DOHH2 (cell line): ENCODE measurements at regions not wholly inside any gene's neighbourhood (a gene's known extent, or its start where the extent isn't known, plus 50 kb on each side); places are given as distances from the start of the nearest gene placed in this dataset.

Experiments
- H3F3A ChIP-seq: fragments of 200-600 bp; sonication (generic), shearing (Covaris generic); 2 replicates; pipeline ENCODE4 v1.6.0; 2016; ENCODE audit warnings: antibody characterized with exemption, mild to moderate bottlenecking; ENCODE audit not compliant: control insufficient read depth, insufficient read depth
- H3K27ac ChIP-seq: fragments of 200-600 bp; sonication (generic); 2 replicates; pipeline ENCODE4 v1.5.1; 2014; ENCODE audit warnings: low read depth, mild to moderate bottlenecking, low read length, moderate library complexity
- H3K27me3 ChIP-seq: fragments of 200-600 bp; sonication (generic); 2 replicates; pipeline ENCODE4 v1.6.1; 2014; ENCODE audit warnings: mild to moderate bottlenecking, low read length, mixed read lengths; ENCODE audit not compliant: control insufficient read depth
- H3K36me3 ChIP-seq: fragments of 200-600 bp; sonication (generic); 2 replicates; pipeline ENCODE4 v1.6.1; 2014; ENCODE audit warnings: mild to moderate bottlenecking, low read length, moderate library complexity, mixed read lengths; ENCODE audit not compliant: control insufficient read depth
- H3K4me1 ChIP-seq: fragments of 200-600 bp; sonication (generic); 2 replicates; pipeline ENCODE4 v1.6.1; 2014; ENCODE audit warnings: mild to moderate bottlenecking, low read length, mixed read lengths; ENCODE audit not compliant: control insufficient read depth
- H3K4me2 ChIP-seq: fragments of 200-600 bp; sonication (generic); 2 replicates; pipeline ENCODE4 v1.6.0; 2014; ENCODE audit warnings: mild to moderate bottlenecking, low read length, moderate library complexity
- H3K4me3 ChIP-seq: fragments of 200-600 bp; sonication (generic); 2 replicates; pipeline ENCODE4 v1.5.1; 2014; ENCODE audit warnings: mild to moderate bottlenecking, low read length, mixed read lengths
- H3K79me2 ChIP-seq: fragments of 200-600 bp; sonication (generic); 2 replicates; pipeline ENCODE4 v1.6.1; 2014; ENCODE audit warnings: mild to moderate bottlenecking, low read length, mixed read lengths; ENCODE audit not compliant: control insufficient read depth
- H3K9me2 ChIP-seq: fragments of 200-600 bp; sonication (generic); replicated peaks from 2 replicates; pipeline ENCODE4 v1.6.1; 2014; ENCODE audit warnings: mild to moderate bottlenecking, low read length, mixed read lengths; ENCODE audit not compliant: control insufficient read depth
- H3K9me3 ChIP-seq: fragments of 200-600 bp; sonication (generic); 2 replicates; pipeline ENCODE4 v1.6.1; 2014; ENCODE audit warnings: antibody characterized with exemption, low read length, mixed read lengths; ENCODE audit not compliant: control insufficient read depth, insufficient read depth
- H4K20me1 ChIP-seq: fragments of 200-600 bp; sonication (generic); 2 replicates; pipeline ENCODE4 v1.6.0; 2014; ENCODE audit warnings: low read depth, mild to moderate bottlenecking, antibody characterized with exemption, low read length, moderate library complexity; ENCODE audit not compliant: control insufficient read depth, insufficient read depth
- CTCF ChIP-seq: fragments of 200-600 bp; sonication (generic); IDR thresholded peaks from one replicate; pipeline ENCODE4 v1.5.1; 2014; ENCODE audit warnings: antibody characterized with exemption, mild to moderate bottlenecking, low read depth, low read length; ENCODE audit not compliant: poor library complexity, severe bottlenecking
- EZH2phosphoT487 ChIP-seq: fragments of 200-600 bp; sonication (generic); IDR thresholded peaks from 2 replicates; pipeline ENCODE4 v1.6.1; 2017; ENCODE audit warnings: borderline replicate concordance, mild to moderate bottlenecking, antibody characterized with exemption, low read length, moderate library complexity, mixed read lengths

DNA sequence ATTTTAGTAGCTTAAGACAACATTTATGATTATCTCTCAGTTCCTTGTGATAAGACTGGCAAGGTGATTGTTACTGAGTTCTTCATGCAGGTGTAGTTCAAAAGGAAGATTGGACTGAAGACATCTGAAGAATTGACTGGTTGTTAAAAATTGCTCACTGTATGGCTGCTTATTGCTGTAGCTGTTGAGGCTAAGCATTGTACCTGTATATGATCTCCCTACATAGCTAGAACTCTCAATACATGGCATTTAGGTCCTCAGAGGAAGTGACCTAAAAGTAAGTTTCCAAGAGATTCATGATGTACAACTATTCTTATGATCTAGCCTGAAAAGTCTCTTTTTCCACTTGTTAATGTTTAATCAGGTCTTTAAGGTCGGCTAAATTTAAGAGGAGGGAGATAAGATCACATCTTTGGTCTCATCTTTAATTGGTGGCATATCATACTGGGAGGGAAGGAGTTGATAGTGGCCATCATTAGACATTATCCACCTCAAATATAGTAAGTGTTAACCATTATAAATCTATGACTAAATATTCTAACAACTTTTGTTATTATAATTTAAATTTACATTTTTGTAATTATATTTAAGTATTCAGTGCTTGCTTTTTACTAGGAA, 401.2 kb upstream of the EPHA7 start:
- Histone ChIP-seq H3K4me3 (no peak overlapping the region), H3F3A (no peaks in the 10 kb centered on the region), H3K36me3 (no peaks in the 10 kb centered on the region), H4K20me1 (no peaks in the 10 kb centered on the region), H3K27ac (no peak overlapping the region), H3K9me3 (no peaks in the 10 kb centered on the region), H3K79me2 (no peaks in the 10 kb centered on the region), H3K9me2 (no peaks in the 10 kb centered on the region), H3K4me1 (no peaks in the 10 kb centered on the region), H3K4me2 (no peak overlapping the region), H3K27me3 (no peaks in the 10 kb centered on the region)
- no peak for TF ChIP-seq CTCF
- TF ChIP-seq EZH2phosphoT487 = no peak

DNA sequence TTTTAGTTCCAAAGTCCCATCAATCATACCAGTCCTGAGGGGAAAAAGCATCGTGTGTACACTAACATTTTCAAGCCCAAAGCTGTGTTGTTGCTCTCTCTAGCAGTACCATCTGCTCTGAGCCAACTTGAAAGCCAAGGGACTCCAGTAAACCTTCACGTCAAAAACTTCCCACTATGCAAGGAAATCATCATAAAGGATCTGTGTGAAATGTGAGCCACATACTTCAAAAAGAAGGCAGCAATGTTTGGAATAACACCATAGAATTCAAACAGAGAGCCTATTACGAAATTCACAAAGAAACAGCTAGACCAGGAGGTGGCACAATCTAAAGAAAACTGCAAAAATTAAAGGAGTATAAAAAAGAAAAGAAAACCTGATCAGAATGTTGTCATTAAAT, 399.8 kb upstream of the EPHA7 start:
- TF ChIP-seq CTCF (no peak), EZH2phosphoT487 (no peak)
- no peaks in the 10 kb centered on the region for H4K20me1 ChIP-seq
- H3K27me3 ChIP-seq = no peaks in the 10 kb centered on the region
- H3K4me1 ChIP-seq = no peaks in the 10 kb centered on the region
- no peak overlapping the region for H3K4me3 ChIP-seq
- no peaks in the 10 kb centered on the region for H3K9me2 ChIP-seq
- H3K79me2 ChIP-seq = no peaks in the 10 kb centered on the region
- no peaks in the 10 kb centered on the region for H3K9me3 ChIP-seq
- H3K36me3 ChIP-seq = no peaks in the 10 kb centered on the region
- H3K27ac ChIP-seq = no peak overlapping the region
- no peak overlapping the region for H3K4me2 ChIP-seq
- H3F3A ChIP-seq = no peaks in the 10 kb centered on the region

- Histone ChIP-seq H3K9me2 (no peaks in the 10 kb centered on the region), H3K27me3 (no peaks in the 10 kb centered on the region), H3F3A (no peaks in the 10 kb centered on the region), H3K4me1 (no peaks in the 10 kb centered on the region), H3K27ac (no peak overlapping the region), H3K4me3 (no peak overlapping the region), H3K79me2 (no peaks in the 10 kb centered on the region), H3K36me3 (no peaks in the 10 kb centered on the region), H3K9me3 (no peaks in the 10 kb centered on the region), H4K20me1 (no peaks in the 10 kb centered on the region), H3K4me2 (no peak overlapping the region)
- TF ChIP-seq EZH2phosphoT487 (no peak), CTCF (no peak)
Observed at GRCh38 chr6:93817937-93818336, 398.6 kb upstream of the EPHA7 start.
